ENCODE measurements at regions not wholly inside any gene's neighbourhood (a gene's known extent, or its start where the extent isn't known, plus 50 kb on each side); places are given as distances from the start of the nearest gene placed in this dataset.

DNA sequence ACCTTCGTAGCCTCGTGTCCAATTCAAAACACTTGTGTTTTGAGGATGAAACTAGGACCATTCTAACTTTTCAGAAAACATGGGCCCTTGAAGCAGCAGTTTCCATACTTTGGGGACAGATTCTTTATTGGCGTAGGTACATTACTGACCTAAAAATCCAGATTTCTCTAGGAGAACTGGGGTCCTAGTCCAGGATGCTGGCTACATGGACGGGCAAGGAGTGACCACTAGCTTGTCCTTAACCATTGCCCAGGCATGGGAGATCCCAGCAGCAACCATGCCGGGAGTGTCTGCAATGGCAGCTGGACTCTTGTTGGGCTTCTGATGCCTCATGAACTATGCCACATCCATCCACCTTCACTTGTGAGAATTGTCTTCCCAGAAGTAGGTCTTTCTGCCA is 62.2 kb upstream of the WDR1 start:
- TF ChIP-seq CTCF (IDR thresholded peaks at IDR 0.05), result no peak
- TF ChIP-seq EP300 (IDR thresholded peaks at IDR 0.05), result no peak
- TF ChIP-seq POLR2A (IDR thresholded peaks at IDR 0.05), result no peak
